GM19467 (cell line): ENCODE measurements at regions not wholly inside any gene's neighbourhood (a gene's known extent, or its start where the extent isn't known, plus 50 kb on each side); places are given as distances from the start of the nearest gene placed in this dataset.

Source experiments
- ATAC-seq: cut with Tn5 transposase; IDR thresholded peaks from one replicate; pipeline ENCODE4 v1.9.1; 2021; ENCODE audit warnings: mild to moderate bottlenecking, moderate library complexity; ENCODE audit not compliant: unreplicated experiment

DNA sequence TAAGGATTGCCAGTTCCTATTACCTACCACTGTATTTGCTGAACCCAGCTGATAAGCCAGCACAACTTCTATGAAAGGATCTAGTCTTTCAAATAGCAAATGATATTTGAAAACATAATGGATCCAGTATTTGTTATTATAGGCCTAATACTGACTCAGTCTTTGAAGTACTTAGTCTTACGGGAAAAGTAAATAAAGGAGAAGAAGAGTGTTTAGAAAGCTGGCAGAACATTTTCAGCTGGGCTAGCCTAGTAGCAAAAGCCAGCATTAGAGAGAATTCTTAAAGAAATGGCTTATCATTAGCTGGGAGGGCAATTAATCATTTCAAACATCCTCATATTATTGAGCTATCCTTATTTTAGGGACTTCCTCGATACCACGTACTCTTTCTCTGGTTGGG, 101.4 kb upstream of the GOLIM4 start:
- ATAC-seq, result no peak

DNA sequence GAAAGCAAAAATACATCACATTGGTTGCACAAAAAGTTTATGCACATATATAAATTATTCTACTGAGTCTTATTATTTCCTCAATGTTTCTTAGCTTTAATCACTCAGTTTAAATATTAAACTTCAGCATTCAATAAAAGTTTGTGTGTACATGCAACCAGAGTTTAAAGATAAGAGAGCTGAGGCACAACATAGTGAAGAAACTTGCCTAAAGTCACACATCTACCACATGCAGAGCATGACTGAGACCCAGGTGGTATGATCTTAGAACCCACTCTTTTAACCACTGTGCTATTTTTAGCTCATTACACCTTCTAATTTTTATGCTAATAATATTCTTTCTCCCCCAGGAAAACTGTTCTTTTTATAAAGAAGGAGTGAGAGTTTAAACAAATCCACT, 96.1 kb upstream of the GOLIM4 start:
- ATAC-seq, result no peak

DNA sequence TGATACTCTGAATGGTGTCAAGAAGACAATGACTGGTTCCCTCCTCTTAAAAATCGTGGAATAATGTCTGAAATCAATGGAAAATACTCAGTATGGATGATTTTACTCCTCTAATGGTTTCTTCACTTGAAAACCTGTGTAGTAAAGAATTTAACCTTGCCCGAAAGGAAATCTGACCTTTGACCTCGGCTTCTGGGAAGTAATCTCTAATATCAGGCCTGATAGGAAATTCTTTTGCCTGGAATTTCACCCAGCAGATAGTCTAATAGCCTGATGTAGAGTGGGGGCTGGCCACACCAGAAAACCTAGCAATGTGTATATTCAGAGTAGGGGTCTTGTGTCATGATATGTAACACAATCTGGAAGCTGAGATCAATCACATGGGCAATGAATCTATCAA, 91.5 kb upstream of the GOLIM4 start:
- ATAC-seq, result no peak

GRCh38 chr3:168186293-168186983, 90.7 kb upstream of the GOLIM4 start:
- no peak for ATAC-seq

GRCh38 chr3:168183774-168184173, 88.0 kb upstream of the GOLIM4 start:
- no peak for ATAC-seq

- ATAC-seq, result no peak
These were observed 73.0 kb upstream of the GOLIM4 start for GRCh38 chr3:168168743-168169142.

- peak; percentile 79 for ATAC-seq
These were observed 69.9 kb upstream of the GOLIM4 start for GRCh38 chr3:168165390-168166269.

DNA sequence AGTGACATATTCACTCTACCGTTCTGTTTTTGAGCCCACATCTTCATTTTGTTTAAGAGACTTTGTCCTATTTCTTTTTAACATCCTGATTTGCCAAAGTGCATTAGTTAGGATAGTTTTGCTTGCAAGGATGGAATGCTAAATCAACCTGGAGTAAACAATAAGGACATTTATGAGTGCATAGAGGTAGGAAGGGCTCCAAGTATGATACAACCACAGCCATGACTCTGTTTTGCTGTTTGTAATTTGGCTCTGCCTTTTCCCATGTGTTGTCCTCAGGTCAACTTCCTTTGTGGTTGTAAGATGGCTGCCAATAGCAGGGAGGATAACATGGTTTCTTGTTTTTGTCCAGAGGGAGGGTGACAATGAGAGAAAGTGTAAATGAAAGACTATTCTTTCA, 66.4 kb upstream of the GOLIM4 start:
- no peak for ATAC-seq

DNA sequence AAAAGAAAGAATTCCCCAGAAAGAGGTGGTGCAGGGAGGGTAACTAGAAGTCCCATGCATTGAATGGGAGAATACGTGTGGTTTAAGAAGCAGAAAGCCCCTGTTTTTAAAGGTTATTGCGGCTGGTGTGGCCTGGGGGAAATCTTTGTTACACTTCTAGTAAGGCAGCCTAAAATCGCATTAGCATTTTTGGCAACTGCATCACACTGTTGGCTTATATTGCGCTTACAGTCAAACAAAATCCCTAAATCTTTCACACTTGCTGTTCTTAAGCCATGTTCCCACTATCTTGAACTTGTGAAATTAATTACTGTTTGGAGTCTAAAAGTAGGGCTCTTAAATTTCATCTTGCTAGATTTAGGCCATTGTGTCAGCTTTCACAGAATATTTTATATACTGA, 66.0 kb upstream of the GOLIM4 start:
- ATAC-seq, result no peak

DNA sequence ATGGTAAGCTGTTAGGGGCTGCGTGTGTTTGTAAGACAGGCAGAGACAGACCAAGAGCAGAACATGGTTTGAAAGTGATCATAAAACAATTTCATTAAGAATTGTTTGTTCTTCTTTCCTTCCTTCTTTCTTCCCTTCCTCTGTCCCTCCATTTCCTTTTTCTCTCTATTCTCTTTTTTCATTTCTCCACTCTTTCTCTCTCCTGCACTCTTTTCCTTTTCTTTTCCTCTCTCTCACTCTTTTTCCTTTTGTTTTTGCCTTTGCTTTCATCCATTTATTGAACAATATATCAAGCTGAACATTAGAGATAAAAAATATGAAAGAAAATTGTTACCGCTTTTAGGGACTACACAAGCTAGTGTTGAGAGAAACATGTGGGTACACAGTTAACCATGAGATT, 62.2 kb upstream of the GOLIM4 start:
- ATAC-seq, result no peak

GRCh38 chr3:168157099-168157700, 61.5 kb upstream of the GOLIM4 start:
- no peak for ATAC-seq

DNA sequence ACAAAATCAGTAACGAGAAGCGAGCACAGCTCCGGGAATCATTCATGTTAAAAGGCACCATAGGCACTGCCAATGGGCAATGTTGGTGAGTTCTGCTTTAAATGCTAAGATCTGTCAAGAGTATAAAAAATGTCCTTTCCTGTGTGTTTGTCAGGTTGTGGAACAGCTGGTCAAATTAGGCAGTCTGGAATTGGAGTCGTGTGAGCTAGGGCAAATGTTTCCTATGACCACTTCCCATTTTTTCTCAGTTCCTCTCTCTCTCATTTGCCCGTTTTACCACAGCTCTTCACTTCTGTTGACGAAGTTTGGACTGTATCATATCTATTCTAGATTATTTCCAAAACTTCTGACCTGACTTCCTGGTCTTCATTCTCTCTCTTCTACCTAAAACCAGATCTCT, 60.8 kb upstream of the GOLIM4 start:
- ATAC-seq, result no peak

DNA sequence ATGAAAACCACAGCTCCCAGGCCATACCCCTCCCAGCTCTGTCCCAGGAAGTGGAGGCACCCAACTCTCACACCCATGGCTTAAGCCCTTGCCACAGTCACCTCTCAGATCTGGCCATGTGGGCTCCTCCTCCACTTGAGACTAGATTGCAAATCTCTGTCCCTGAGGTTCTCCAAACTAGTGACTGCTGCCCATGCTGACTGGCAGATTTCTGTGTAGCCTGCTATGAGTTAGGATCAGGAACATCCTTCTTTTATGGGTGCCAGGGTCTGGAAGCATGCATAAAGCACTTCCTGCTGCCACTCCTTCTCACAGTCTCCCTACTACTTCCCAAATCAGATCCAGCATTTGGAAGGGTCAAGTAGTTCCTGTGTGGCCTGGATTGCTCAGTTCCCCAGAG, 59.6 kb upstream of the GOLIM4 start:
- no peak for ATAC-seq

GRCh38 chr3:168154089-168154488, 58.4 kb upstream of the GOLIM4 start:
- no peak for ATAC-seq

DNA sequence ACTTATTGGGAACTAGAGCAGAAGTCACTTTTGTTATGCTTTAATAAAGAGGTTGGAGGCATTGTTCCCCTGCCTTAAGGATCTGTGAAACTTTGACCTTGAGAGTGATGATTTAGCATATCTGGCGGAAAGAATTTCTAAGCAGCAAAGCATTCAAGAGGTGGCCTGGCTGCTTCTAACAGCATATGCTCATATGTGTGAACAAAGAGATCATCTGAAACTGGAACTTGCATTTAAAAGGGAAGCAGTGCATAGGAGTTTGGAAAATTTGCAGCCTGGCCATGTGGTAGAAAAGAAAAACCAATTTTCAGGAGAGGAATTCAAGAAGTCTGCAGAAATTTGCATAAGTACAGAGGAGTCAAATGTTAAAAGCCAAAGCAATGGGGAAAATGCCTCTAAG, 56.4 kb upstream of the GOLIM4 start:
- ATAC-seq, result no peak
